ENCODE measurements at regions not wholly inside any gene's neighbourhood (a gene's known extent, or its start where the extent isn't known, plus 50 kb on each side); places are given as distances from the start of the nearest gene placed in this dataset.

DNA sequence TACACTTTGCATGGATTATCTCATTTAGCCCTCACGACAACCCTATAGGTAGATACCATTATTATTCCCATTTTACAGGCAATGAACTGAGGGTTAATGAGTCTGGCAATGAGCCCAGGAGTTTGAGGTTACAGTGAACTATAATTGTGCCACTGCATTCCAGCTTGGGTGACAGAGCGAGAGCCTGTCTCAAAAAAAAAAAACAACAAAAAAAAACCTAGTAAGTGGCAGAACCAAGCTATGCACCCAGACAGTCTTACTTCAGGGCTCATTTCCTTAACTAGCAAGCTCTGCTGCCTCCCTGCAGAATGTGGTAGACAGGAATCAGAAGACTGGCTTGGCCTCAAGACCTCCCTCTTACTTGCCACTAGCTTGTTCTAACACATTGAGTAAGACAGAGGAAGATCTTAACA, 71.9 kb upstream of the RREB1 start:
- TF ChIP-seq GATA3 (IDR thresholded peaks at IDR 0.05; ENCODE audit: low read depth, low read length) = no peak
- no peak for TF ChIP-seq GATA2 (IDR thresholded peaks at IDR 0.05; ENCODE audit: low read depth, low read length)

Data from SH-SY5Y (cell line).